GM12892 (cell line): ENCODE measurements at regions not wholly inside any gene's neighbourhood (a gene's known extent, or its start where the extent isn't known, plus 50 kb on each side); places are given as distances from the start of the nearest gene placed in this dataset.
"Not testable (repeated sequence)": the region's sequence is repeated elsewhere in the genome, so short reads cannot be mapped to it uniquely, and the experiment has no call there.

Source experiments
- DNase-seq: peaks from one replicate; pipeline ENCODE4 v3.0.0; 2011; ENCODE audit not compliant: insufficient read length
- FAIRE-seq: peaks from 2 replicates; lab custom pipeline; 2011; peaks lifted over from hg19 to GRCh38; lab: Jason Lieb, UNC
- POLR2A ChIP-seq: IDR thresholded peaks from 2 replicates; pipeline ENCODE4 v1.6.1; 2011; ENCODE audit warnings: low read depth, low read length, control low read depth
- POLR2AphosphoS5 ChIP-seq: IDR thresholded peaks from 2 replicates; pipeline ENCODE4 v1.6.1; 2011; ENCODE audit warnings: low read depth, low read length, control low read depth
- TAF1 ChIP-seq: IDR thresholded peaks from 2 replicates; pipeline ENCODE4 v1.6.1; 2011; ENCODE audit warnings: low read depth, mild to moderate bottlenecking, control low read depth, low read length, borderline replicate concordance

GRCh38 chr7:69047151-69047754, 551.0 kb upstream of the AUTS2 start:
- TF ChIP-seq POLR2AphosphoS5 (no peak), POLR2A (no peak), TAF1 (no peak)
- no peak for FAIRE-seq

GRCh38 chr7:69049326-69049725, 548.9 kb upstream of the AUTS2 start:
- TF ChIP-seq POLR2A (no peak), POLR2AphosphoS5 (no peak), TAF1 (no peak)
- FAIRE-seq (no peak), DNase-seq (no peak)

More at GRCh38 chr7:69047151-69047754, 551.0 kb upstream of the AUTS2 start:
- no peak for DNase-seq

GRCh38 chr7:69052447-69052846, 545.8 kb upstream of the AUTS2 start:
- TF ChIP-seq POLR2A: no peak
- TF ChIP-seq TAF1: no peak
- TF ChIP-seq POLR2AphosphoS5: no peak
- DNase-seq (no peak), FAIRE-seq (no peak)

GRCh38 chr7:69060516-69060915, 537.8 kb upstream of the AUTS2 start:
- TF ChIP-seq POLR2A (no peak), POLR2AphosphoS5 (no peak), TAF1 (no peak)
- FAIRE-seq (no peak), DNase-seq (no peak)

GRCh38 chr7:69062020-69062765, 536.1 kb upstream of the AUTS2 start:
- FAIRE-seq (no peak), DNase-seq (no peak)
- TF ChIP-seq POLR2A: no peak
- no peak for TF ChIP-seq POLR2AphosphoS5
- no peak for TF ChIP-seq TAF1

- FAIRE-seq: no peak
- DNase-seq: no peak
Measured at GRCh38 chr7:69067397-69067796, 530.9 kb upstream of the AUTS2 start.

GRCh38 chr7:69070476-69070875, 527.8 kb upstream of the AUTS2 start:
- DNase-seq (no peak), FAIRE-seq (no peak)
- TF ChIP-seq POLR2A: no peak
- TF ChIP-seq TAF1: no peak
- no peak for TF ChIP-seq POLR2AphosphoS5

More at GRCh38 chr7:69067397-69067796, 530.9 kb upstream of the AUTS2 start:
- TF ChIP-seq POLR2AphosphoS5 (no peak), TAF1 (no peak), POLR2A (no peak)

- DNase-seq: no peak
- TF ChIP-seq POLR2A (no peak), TAF1 (no peak), POLR2AphosphoS5 (no peak)
- no peak for FAIRE-seq
Measured at GRCh38 chr7:69076566-69076965, 521.7 kb upstream of the AUTS2 start.

GRCh38 chr7:69078997-69079769, 519.1 kb upstream of the AUTS2 start:
- FAIRE-seq (no peak), DNase-seq (no peak)
- TF ChIP-seq POLR2AphosphoS5 (no peak), POLR2A (no peak), TAF1 (no peak)

- FAIRE-seq: not testable (repeated sequence)
Measured at GRCh38 chr7:69087281-69087680, 511.0 kb upstream of the AUTS2 start.

GRCh38 chr7:69088185-69088584, 510.1 kb upstream of the AUTS2 start:
- FAIRE-seq: no peak
- TF ChIP-seq POLR2A (no peak), TAF1 (no peak), POLR2AphosphoS5 (no peak)
- DNase-seq: no peak

More at GRCh38 chr7:69087281-69087680, 511.0 kb upstream of the AUTS2 start:
- DNase-seq: not testable (repeated sequence)

- DNase-seq (no peak), FAIRE-seq (no peak)
- TF ChIP-seq TAF1: no peak
- TF ChIP-seq POLR2AphosphoS5: no peak
- TF ChIP-seq POLR2A: no peak
Measured at GRCh38 chr7:69090936-69091335, 507.3 kb upstream of the AUTS2 start.
